KMS-11 (cell line): ENCODE measurements at regions not wholly inside any gene's neighbourhood (a gene's known extent, or its start where the extent isn't known, plus 50 kb on each side); places are given as distances from the start of the nearest gene placed in this dataset.

Experiments used
- H2AFZ ChIP-seq: fragments of 200-600 bp; sonication (generic); 2 replicates; pipeline ENCODE4 v1.6.1; 2016; ENCODE audit warnings: antibody characterized with exemption, mixed run types, low read depth
- H3K27ac ChIP-seq: fragments of 200-600 bp; sonication (generic); 2 replicates; pipeline ENCODE4 v1.6.1; 2016; ENCODE audit warnings: mild to moderate bottlenecking, mixed run types
- H3K27me3 ChIP-seq: fragments of 200-600 bp; sonication (generic); 2 replicates; pipeline ENCODE4 v1.6.1; 2017; ENCODE audit warnings: mild to moderate bottlenecking, low read depth, mixed run types, moderate library complexity; ENCODE audit not compliant: insufficient read depth
- H3K36me3 ChIP-seq: fragments of 200-600 bp; sonication (generic); 2 replicates; pipeline ENCODE4 v1.6.1; 2017; ENCODE audit warnings: mild to moderate bottlenecking, mixed run types; ENCODE audit not compliant: insufficient read depth
- H3K4me1 ChIP-seq: fragments of 200-600 bp; sonication (generic); 2 replicates; pipeline ENCODE4 v1.6.1; 2016; ENCODE audit warnings: mild to moderate bottlenecking, low read depth, mixed run types; ENCODE audit not compliant: poor library complexity, severe bottlenecking
- H3K4me2 ChIP-seq: fragments of 200-600 bp; sonication (generic); 2 replicates; pipeline ENCODE4 v1.7.0; 2016; ENCODE audit warnings: mild to moderate bottlenecking, mixed run types
- H3K4me3 ChIP-seq: fragments of 200-600 bp; sonication (generic); IDR thresholded peaks from 2 replicates; pipeline ENCODE4 v1.6.1; 2017; ENCODE audit warnings: low read depth, low read length, mixed read lengths; ENCODE audit not compliant: insufficient read depth
- H3K79me2 ChIP-seq: fragments of 200-600 bp; sonication (generic); 2 replicates; pipeline ENCODE4 v1.6.1; 2016; ENCODE audit warnings: low read depth, mixed run types; ENCODE audit not compliant: insufficient read depth
- H3K9ac ChIP-seq: fragments of 200-600 bp; sonication (generic); 2 replicates; pipeline ENCODE4 v1.6.1; 2016; ENCODE audit warnings: mild to moderate bottlenecking, mixed run types
- H4K20me1 ChIP-seq: fragments of 200-600 bp; sonication (generic); 2 replicates; pipeline ENCODE4 v1.6.1; 2016; ENCODE audit warnings: mild to moderate bottlenecking, mixed run types; ENCODE audit not compliant: insufficient read depth
- CTCF ChIP-seq: fragments of 200-600 bp; sonication (generic); conservative IDR thresholded peaks from 2 replicates; pipeline ENCODE4 v1.6.1; 2017; ENCODE audit warnings: low read depth, mild to moderate bottlenecking, antibody characterized with exemption, low read length, moderate library complexity, mixed read lengths

- no peaks in the 10 kb centered on the region for H3K4me1 ChIP-seq
- H3K27me3 ChIP-seq: no peaks in the 10 kb centered on the region
- H3K4me2 ChIP-seq: no peak overlapping the region
- H4K20me1 ChIP-seq: no peaks in the 10 kb centered on the region
- H3K27ac ChIP-seq: no peak overlapping the region
- no peak overlapping the region for H3K9ac ChIP-seq
- TF ChIP-seq CTCF: no peak
- H3K79me2 ChIP-seq: no peaks in the 10 kb centered on the region
- no peak overlapping the region for H2AFZ ChIP-seq
- no peak overlapping the region for H3K4me3 ChIP-seq
- no peaks in the 10 kb centered on the region for H3K36me3 ChIP-seq
Observed at GRCh38 chr5:69004127-69004526, 89.7 kb upstream of the SLC30A5 start.

GRCh38 chr5:69004676-69005075, 89.1 kb upstream of the SLC30A5 start:
- Histone ChIP-seq H4K20me1 (no peaks in the 10 kb centered on the region), H2AFZ (no peak overlapping the region), H3K79me2 (no peaks in the 10 kb centered on the region), H3K27me3 (no peaks in the 10 kb centered on the region), H3K36me3 (no peaks in the 10 kb centered on the region), H3K27ac (no peak overlapping the region), H3K4me1 (no peaks in the 10 kb centered on the region), H3K4me2 (no peak overlapping the region), H3K4me3 (no peak overlapping the region), H3K9ac (no peak overlapping the region)
- TF ChIP-seq CTCF: no peak

GRCh38 chr5:69006030-69006429, 87.8 kb upstream of the SLC30A5 start:
- Histone ChIP-seq H3K4me1 (no peaks in the 10 kb centered on the region), H3K36me3 (no peaks in the 10 kb centered on the region), H4K20me1 (no peaks in the 10 kb centered on the region), H3K27ac (no peak overlapping the region), H3K79me2 (no peaks in the 10 kb centered on the region), H3K27me3 (no peaks in the 10 kb centered on the region), H3K9ac (no peak overlapping the region), H3K4me2 (no peak overlapping the region), H2AFZ (no peak overlapping the region), H3K4me3 (no peak overlapping the region)
- TF ChIP-seq CTCF: no peak

- Histone ChIP-seq H3K27me3 (no peaks in the 10 kb centered on the region), H3K27ac (no peak overlapping the region), H3K79me2 (no peaks in the 10 kb centered on the region), H3K9ac (no peak overlapping the region), H2AFZ (no peak overlapping the region), H3K4me3 (no peak overlapping the region), H3K36me3 (no peaks in the 10 kb centered on the region), H3K4me2 (no peak overlapping the region), H4K20me1 (no peaks in the 10 kb centered on the region), H3K4me1 (no peaks in the 10 kb centered on the region)
- TF ChIP-seq CTCF: no peak
Observed at GRCh38 chr5:69007163-69007562, 86.7 kb upstream of the SLC30A5 start.
